ENCODE measurements at regions not wholly inside any gene's neighbourhood (a gene's known extent, or its start where the extent isn't known, plus 50 kb on each side); places are given as distances from the start of the nearest gene placed in this dataset.
"Not testable (repeated sequence)": the region's sequence is repeated elsewhere in the genome, so short reads cannot be mapped to it uniquely, and the experiment has no call there.

DNA sequence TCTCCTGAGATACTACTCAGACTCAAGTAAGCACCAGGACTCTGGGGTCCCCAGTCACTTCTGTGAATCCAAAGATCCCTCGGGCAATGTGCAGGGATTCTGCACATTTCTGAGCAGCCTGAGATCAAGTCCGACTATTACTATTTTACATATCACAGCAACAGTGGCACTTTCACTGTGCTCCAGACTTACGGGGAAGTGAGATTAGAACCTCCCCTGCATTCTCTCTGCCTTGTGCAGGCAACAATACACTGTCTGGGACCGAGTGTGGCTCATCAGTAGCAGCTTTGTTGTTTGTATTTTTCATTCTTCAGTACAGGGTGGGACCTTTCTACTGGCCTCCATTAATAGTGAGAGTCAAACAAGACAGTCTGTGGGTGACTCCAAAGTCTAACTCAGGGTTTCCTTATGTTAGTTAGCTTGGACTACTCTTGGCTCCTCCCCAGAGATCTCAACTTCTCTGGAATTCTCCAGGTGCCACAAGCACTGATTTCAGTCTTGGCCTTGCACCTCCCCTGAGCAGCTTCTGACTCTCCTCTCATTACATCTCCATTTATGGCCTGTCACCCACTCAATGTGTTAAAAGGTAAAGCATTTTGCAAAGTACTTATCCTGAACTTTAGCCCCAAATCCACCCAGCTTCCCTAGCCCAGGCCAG, 76.2 kb upstream of the TOP3B start:
- no peak for DNase-seq (ENCODE audit: low read depth, low spot score)

DNA sequence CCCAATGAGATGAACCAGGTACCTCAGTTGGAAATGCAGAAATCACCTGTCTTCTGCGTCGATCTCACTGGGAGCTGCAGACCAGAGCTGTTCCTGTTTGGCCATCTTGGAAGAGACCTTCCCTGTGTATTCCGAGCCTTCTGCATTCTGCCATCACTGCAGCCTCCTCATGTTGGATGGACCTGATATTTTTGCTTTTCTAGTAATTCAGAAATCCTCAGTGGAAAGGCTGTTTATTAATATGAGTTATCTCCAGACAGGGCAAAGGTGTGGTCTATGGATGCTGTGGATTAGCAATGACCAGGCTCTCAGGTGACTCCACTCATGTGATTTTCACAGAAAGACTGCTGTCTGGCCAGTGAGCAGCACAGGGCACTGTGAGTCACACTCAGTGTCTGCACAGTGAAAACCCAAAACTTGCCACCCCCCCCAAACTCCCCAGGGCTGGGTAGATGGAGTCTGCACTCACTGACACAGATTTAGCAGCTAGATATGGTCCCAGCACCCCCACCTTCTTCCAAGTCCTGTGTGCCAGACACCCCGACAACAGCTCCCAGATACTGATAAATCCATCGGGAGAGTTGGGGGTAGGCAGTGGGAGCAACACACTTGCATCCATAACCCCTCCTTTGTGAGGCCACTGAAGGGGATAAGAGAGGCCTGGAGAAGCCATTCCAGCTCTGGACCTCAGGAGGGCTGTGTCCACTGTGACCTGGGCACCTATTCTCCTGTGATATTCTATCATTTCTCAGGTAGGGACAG, 75.2 kb upstream of the TOP3B start:
- DNase-seq (ENCODE audit: low read depth, low spot score), result no peak

DNA sequence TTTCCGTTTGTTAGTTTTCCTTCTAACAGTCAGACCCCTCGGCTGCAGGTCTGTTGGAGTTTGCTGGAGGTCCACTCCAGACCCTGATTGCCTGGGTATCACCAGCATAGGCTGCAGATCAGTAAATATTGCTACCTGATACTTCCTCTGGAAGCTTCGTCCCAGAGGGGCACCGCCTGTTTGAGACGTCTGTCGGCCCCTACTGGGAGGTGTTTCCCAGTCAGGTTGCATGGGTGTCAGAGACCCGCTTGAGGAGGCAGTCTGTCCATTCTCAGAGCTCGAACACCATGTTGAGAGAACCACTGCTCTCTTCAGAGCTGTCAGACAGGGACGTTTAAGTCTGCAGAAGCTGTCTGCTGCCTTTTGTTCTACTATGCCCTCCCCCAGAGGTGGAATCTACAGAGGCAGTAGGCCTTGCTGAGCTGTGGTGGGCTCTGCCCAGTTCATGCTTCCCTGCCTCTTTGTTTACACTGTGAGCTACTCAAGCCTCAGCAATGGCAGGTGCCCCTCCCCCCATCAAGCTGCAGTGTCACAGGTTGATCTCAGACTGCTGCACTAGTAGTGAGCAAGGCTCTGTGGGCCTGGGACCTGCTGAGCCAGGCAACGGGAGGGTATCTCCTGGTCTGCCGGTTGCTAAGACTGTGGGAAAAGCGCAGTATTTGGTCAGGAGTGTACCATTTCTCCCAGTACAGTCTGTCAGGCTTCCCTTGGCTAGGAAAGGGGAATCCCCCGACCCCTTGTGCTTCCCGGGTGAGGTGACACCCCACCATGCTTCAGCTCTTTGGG, 74.4 kb upstream of the TOP3B start:
- not testable (repeated sequence) for DNase-seq (ENCODE audit: low read depth, low spot score)

DNA sequence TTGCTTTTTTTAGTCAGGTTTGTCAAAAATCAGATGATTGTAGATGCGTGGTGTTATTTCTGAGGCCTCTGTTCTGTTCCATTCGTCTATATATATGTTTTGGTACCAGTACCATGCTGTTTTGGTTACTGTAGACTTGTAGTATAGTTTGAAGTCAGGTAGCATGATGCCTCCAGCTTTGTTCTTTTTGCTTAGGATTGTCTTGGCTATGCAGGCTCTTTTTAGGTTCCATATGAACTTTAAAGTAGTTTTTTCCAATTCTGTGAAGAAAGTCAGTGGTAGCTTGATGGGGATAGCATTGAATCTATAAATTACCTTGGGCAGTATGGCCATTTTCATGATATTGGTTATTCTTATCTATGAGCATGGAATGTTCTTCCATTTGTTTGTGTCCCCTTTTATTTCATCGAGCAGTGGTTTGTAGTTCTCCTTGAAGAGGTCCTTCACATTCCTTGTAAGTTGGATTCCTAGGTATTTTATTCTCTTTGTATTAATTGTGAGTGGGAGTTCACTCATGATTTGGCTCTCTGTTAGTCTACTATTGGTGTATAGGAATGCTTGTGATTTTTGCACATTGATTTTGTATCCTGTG, 70.1 kb upstream of the TOP3B start:
- not testable (repeated sequence) for DNase-seq (ENCODE audit: low read depth, low spot score)

DNA sequence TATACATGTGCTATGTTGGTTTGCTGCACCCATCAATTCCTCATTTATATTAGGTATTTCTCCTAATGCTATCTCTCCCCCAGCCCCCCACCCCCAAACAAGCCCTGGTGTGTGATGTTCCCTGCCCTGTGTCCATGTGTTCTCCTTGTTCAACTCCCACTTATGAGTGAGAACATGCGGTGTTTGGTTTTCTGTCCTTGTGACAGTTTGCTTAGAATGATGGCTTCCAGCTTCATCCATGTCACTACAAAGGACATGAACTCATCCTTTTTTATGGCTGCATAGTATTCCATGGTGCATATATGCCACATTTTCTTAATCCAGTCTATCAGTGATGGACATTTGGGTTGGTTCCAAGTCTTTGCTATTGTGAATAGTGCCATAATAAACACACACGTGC, 68.4 kb upstream of the TOP3B start:
- DNase-seq (ENCODE audit: low read depth, low spot score), result not testable (repeated sequence)

DNA sequence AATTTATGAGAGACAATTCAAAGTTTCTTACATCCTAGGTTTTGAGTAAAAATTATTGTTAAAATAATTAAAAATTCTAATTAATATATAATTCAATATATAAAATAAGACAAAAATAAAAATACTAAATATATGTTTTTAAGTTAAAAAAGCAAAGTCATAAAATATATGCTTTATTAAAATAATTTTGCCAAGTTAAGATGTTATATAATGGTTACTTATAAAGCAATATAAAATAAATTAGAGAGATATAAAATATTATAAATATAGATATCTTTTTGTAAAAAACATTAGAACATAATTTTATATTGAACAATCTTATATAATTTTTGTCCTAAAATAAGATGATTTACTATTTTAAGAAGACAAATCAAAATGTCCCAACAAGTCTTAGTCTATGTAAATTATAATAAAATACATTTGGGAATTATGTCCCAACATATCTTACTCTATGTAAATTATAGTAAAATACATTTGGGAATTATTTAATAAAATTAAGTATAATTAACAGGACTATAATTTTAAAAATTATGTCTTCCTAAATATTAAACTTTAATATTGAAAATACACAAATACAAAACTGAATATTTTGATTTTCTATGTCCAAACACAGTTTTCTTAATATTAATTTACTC, 67.7 kb upstream of the TOP3B start:
- DNase-seq (ENCODE audit: low read depth, low spot score), result no peak

DNA sequence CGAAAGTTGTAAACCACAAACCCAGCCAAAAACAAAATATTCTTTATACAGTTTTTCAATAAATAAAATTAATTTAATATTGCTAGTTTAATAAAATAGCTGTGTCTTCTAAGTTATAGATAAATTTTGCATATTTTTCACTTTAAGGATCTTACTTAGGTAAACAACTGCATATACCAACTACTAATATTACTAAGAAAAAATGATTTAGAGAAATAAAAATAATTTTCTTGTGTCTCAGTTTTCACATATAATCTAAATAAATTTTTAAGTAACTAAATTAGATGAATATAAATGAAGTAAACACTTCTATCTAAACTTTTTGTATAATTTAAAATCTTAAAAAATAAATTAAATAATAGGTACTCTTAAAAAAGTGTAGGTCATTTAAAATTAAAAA, 67.1 kb upstream of the TOP3B start:
- no peak for DNase-seq (ENCODE audit: low read depth, low spot score)

DNA sequence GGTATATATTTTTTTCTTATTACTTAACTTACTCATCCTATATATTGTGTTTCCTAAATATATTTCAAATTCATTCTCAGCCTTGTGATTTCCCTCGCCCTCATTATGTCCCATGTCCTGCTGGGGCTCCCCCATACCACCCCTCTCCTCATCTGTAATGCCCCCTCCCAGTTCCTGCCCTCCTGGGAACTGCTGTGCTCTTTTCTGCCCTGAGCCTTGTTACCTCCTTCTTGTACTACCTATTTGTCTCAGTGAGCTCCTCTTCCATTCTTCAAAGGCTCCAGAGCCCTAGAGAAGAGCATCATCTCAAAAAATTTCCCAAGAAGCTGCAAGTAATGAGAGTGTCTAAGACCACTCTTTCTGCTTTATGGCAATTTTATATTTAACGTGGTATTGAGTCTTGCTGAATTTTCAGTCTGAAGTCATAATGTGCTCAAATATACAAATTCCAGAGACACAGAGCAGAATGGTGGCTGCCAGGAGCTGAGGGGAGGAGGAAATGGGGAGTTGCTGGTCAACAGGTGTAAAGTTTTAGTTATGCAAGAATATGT, 66.5 kb upstream of the TOP3B start:
- no peak for DNase-seq (ENCODE audit: low read depth, low spot score)

DNA sequence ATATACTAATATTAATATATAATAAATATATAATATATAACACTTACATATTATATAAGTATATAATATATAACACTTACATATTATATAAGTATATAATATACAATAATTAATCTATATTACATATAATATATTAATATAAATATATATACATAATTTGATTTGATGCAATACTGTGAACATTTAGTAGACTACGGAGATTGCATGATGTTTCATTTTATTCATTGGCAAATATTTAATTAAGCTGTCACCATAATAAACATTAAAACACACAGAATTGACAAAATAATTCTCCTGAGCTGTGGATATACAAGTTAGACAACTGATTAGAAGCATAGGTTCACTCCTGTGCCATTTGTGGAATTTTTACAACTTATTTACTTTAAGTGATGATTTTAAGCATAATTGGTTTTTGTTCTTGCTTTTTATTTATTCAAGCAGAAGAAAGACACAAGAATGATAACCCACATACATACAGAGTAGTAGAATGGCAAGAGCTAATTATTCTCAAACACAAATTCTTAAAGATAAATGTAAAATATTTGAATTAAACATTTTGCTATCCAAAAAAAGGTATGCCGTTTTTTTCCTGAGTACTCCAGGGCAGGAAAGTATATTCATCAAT, 65.8 kb upstream of the TOP3B start:
- no peak for DNase-seq (ENCODE audit: low read depth, low spot score)

DNA sequence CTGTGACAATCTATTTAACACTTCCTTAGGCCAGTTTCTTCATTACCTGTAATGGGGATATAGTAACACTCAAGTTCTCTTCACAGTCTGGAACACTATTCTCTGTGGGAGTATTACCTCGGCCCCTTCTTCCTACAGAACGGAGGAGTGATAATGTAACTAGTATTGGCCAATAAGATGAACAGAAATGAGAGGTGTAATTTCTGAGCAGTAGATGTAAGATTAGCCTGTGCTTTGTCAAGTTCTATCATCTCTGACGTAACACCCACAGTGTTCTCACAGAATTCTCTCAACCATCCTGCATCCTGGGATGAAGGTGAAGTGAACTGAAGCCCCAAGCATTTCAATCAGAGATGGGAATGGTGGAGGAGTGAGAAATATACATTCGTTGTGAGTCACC, 65.2 kb upstream of the TOP3B start:
- no peak for DNase-seq (ENCODE audit: low read depth, low spot score)

DNA sequence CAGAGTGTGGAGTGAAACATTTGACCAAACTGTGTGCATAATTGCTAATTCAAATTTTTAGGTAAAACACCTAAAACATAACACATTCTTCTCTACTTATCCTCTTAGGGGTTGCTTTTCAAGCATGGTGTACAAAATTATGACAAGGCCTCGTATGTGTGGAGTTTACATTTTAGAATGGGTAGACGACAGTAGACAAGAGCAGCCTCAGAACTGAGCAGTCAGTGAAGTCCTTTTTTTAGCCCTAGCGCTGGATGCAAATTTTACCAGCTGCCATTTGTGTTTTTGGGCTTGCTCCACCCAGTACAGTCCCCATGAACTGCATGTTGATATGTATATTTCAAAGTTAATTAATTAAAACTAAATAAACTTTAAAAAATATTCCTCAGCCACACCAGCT, 64.7 kb upstream of the TOP3B start:
- no peak for DNase-seq (ENCODE audit: low read depth, low spot score)

DNA sequence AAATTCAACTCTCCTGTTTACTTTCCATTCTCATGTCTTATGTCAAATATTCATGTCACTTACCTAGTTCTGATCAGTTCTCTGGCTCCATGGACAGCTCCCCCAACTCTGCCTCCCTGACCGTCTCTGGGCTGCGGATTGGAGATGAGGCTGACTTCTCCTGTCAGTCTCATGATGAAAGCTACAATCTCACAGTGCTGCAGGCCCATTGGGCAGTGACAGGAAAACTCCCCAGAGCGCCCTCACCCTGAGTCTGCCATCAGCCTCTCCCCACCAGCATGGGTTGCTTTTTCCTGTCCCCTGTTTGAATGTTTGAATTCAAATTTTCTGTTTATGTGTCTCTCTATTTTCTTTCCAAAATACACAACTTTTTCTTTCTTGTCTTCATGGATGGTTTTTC, 63.8 kb upstream of the TOP3B start:
- no peak for DNase-seq (ENCODE audit: low read depth, low spot score)

DNA sequence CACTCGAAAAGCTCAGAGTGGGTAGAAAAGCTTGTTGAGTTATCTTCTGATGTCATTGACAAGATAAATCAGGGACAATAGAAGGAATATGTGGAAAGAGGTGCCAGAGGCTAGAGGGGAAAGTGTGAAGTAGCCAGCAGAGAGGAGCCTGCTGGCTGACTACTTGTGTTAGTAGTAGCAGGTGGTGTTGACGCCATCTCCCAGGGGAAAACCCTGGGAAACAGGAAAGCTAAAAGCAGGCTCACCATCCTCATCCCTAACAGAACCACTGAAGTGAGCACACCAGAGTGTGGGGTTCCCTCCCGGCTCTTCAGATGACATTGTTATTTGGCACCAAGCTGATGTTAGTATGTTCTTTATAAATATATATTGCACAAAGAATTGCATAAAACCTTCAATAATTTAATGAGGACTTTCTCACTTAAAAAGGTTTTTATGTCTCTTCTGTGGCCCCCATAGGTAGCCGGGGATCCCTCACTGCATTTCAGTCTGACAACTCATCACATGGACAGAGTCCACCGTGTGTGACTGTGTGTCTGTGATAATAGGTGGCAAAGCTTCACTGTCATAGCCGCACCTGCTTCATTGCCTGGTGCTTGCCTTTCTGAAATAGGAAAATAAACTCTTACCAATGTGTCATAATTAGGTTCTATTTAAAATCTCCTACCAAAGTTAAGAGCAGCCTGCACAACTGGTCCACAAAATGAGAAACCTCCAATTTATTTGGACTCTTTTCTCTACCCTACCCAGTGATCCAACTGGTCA, 63.2 kb upstream of the TOP3B start:
- no peak for DNase-seq (ENCODE audit: low read depth, low spot score)

DNA sequence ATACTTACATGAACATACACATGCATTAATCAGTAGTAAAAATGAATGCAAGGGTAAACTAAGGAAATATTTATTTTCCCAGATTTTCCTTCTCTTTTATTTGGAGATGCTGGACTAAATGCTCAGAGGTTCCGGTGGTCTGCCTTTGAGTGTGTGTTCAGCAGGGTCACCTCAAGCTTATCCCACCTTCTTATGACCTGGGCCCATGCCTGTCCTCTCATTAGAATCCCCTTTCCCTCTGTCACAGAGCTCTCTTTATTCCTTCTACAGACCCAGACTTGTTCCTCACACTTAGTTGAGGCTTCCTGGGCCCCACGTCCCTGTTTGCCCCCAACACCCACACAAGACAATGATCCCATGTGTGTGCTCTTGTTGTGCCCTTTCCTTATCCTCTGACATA, 61.6 kb upstream of the TOP3B start:
- no peak for DNase-seq (ENCODE audit: low read depth, low spot score)

DNA sequence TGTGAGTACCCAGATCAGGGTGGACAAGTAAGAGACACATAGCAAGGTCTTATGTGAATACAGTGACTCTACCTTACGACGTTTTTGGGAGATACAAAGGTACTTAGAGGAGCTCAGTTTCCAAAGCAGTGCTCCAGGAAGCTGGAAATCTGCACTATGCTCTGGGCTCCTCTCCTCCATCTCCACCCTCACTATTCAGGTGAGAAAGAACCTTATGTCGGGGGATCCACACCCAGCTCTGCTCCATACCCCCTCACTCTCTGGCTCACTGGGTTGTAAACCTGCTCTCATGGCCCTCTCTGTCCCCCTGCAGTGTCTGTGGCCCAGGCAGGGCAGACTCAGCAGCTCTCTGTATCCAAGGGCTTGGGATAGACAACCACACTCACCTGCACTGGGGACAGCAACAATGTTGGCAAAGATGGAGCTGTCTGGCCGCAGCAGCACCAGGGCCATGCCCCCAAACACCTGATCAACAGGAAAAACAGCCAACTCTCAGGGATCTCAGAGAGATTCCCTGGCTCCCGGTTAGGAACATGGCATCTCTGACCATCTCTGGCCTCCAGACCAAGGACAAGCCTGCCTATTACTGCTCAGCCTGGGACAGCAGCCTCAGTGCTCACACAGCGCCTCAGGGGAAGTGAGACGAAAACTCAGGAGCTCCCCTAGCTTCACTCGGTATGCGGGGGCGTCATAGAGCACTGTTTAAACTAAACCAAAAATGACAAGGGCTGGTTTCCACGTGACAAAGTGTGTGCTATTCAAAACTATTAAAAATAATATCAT, 60.9 kb upstream of the TOP3B start:
- no peak for DNase-seq (ENCODE audit: low read depth, low spot score)

DNA sequence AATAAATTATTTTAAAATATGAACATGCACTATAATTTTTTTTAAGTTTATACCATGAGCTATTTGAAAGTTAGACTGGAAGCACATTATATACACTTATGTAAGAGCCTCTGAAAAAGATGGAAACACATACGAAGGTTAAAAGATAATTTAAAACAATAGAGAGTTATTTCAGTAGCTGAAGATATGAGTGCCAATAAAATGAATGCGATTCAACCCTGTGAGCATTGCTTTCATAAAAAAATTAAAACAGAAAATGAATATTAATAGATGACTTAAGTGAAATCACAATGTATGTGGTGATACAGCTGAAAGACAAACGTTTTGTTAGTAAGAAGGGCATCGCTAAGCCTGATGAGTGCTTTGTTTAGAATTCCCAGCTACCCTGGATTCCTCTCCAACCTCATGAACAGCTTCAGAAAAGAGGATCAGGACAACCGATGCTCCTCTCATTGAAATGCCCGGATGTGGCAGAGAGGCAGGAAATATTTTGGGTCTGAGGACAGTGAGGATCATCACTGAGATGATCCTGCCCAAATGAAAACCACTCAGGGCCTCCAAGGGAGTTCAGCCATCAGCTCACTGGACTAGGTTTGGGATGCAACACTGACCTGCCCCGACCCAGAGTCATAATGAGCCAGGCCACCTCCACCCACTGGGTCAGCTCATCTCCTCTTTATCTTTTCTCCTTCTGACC, 60.2 kb upstream of the TOP3B start:
- DNase-seq (ENCODE audit: low read depth, low spot score), result no peak

DNA sequence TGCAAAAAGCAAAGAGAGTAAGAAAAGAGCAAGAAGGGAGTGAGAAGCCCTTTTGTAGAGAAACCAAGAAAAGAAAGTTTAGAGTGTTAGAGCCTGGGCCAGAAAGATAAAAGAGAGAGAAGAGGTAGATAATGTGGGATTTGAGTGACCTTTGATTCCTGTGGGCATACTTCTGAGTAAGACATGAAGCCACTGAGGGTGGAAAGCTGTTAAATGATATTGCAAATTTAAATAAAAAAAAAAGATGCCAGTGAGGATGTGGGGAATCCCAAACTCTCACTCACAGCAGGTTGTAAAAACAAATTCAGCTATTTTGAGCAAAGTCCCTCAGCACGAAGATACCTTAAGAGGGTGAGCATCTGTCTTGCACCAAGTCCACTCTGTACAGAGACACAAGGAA, 59.4 kb upstream of the TOP3B start:
- DNase-seq (ENCODE audit: low read depth, low spot score), result no peak

DNA sequence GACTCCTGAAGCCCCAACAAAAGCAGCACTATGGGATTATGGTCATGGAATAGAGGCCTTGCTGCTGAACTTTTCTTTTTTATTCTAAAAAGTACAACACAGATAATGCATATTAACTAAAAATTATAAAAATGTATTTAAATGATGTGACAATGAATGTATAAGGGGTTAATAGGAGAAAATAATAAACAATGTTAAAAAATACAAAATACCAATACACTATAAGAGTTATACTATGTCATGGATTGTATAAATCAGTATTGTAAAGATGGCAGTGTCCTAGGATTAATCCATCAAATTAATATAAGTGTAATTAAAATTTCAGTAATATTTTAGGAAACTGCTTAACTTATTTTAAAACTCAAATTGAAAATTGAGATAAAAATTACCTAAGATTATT, 58.3 kb upstream of the TOP3B start:
- DNase-seq (ENCODE audit: low read depth, low spot score), result no peak

DNA sequence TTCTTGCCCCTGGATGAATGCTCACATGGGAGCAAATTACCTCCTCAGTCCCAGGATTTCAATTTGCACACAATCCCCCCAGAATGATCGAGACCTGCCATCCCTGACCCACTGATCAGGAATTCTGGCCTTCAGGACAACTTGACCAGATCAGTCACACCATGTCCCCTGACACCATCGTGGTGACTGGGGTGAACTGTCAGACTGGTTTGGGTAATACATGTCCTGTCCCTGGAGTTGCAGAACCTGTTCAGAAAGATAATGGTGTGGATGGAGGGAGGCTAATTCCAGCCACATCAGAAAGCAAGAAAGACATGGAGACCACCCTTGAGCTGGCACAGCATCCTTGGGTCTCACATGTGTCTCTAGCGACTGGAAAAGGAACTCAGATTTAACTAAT, 57.9 kb upstream of the TOP3B start:
- DNase-seq (ENCODE audit: low read depth, low spot score), result no peak
